GM19239 (cell line): ENCODE measurements at regions not wholly inside any gene's neighbourhood (a gene's known extent, or its start where the extent isn't known, plus 50 kb on each side); places are given as distances from the start of the nearest gene placed in this dataset.

Experiments used
- DNase-seq: peaks from one replicate; pipeline ENCODE4 v3.0.0; 2011; ENCODE audit warnings: low spot score; ENCODE audit not compliant: insufficient read length
- FAIRE-seq: peaks from 2 replicates; lab custom pipeline; 2011; peaks lifted over from hg19 to GRCh38; lab: Jason Lieb, UNC

GRCh38 chr13:105403086-105403485 lies 1132.4 kb downstream of the EFNB2 start:
- FAIRE-seq, result no peak
- DNase-seq, result no peak

GRCh38 chr13:105395041-105395440 lies 1140.4 kb downstream of the EFNB2 start:
- DNase-seq (no peak), FAIRE-seq (no peak)

- FAIRE-seq (no peak), DNase-seq (no peak)
Observed at GRCh38 chr13:105389373-105389772, 1146.1 kb downstream of the EFNB2 start.

GRCh38 chr13:105377452-105377851 lies 1158.0 kb downstream of the EFNB2 start:
- FAIRE-seq, result no peak
- DNase-seq, result no peak

- DNase-seq (no peak), FAIRE-seq (no peak)
Observed at GRCh38 chr13:105370011-105370650, 1165.3 kb downstream of the EFNB2 start.

- DNase-seq (no peak), FAIRE-seq (no peak)
Observed at GRCh38 chr13:105368781-105369180, 1166.7 kb downstream of the EFNB2 start.

- FAIRE-seq, result no peak
- DNase-seq, result no peak
Observed at GRCh38 chr13:105365831-105366230, 1169.6 kb downstream of the EFNB2 start.

GRCh38 chr13:105365021-105365550 lies 1170.4 kb downstream of the EFNB2 start:
- no peak for DNase-seq
- no peak for FAIRE-seq

GRCh38 chr13:105364191-105364590 lies 1171.3 kb downstream of the EFNB2 start:
- DNase-seq (no peak), FAIRE-seq (no peak)

- DNase-seq (no peak), FAIRE-seq (no peak)
Observed at GRCh38 chr13:105363261-105364190, 1171.9 kb downstream of the EFNB2 start.

- FAIRE-seq (no peak), DNase-seq (no peak)
Observed at GRCh38 chr13:105353654-105354053, 1181.8 kb downstream of the EFNB2 start.

GRCh38 chr13:105349082-105349723 lies 1186.3 kb downstream of the EFNB2 start:
- DNase-seq, result no peak
- no peak for FAIRE-seq

GRCh38 chr13:105346141-105346775 lies 1189.2 kb downstream of the EFNB2 start:
- FAIRE-seq, result no peak
- DNase-seq, result no peak

- FAIRE-seq, result no peak
Observed at GRCh38 chr13:105345730-105346129, 1189.7 kb downstream of the EFNB2 start.

GRCh38 chr13:105345131-105345530 lies 1190.3 kb downstream of the EFNB2 start:
- DNase-seq (no peak), FAIRE-seq (no peak)

More at GRCh38 chr13:105345730-105346129, 1189.7 kb downstream of the EFNB2 start:
- DNase-seq, result no peak

- no peak for FAIRE-seq
- no peak for DNase-seq
Observed at GRCh38 chr13:105343134-105343806, 1192.2 kb downstream of the EFNB2 start.

GRCh38 chr13:105342281-105342820 lies 1193.1 kb downstream of the EFNB2 start:
- FAIRE-seq (no peak), DNase-seq (no peak)

- DNase-seq, result no peak
Observed at GRCh38 chr13:105341758-105342157, 1193.7 kb downstream of the EFNB2 start.

GRCh38 chr13:105341256-105341655 lies 1194.2 kb downstream of the EFNB2 start:
- no peak for DNase-seq
- no peak for FAIRE-seq

More at GRCh38 chr13:105341758-105342157, 1193.7 kb downstream of the EFNB2 start:
- FAIRE-seq, result no peak
